ENCODE measurements at regions not wholly inside any gene's neighbourhood (a gene's known extent, or its start where the extent isn't known, plus 50 kb on each side); places are given as distances from the start of the nearest gene placed in this dataset.

GRCh38 chr4:41377196-41377595, 120.5 kb downstream of the UCHL1 start:
- no peak for TF ChIP-seq EP300 (IDR thresholded peaks at IDR 0.05)
- TF ChIP-seq POLR2A (IDR thresholded peaks at IDR 0.05; ENCODE audit: low read depth) = no peak

All from esophagus muscularis mucosa (tissue), 2 donors.